GM12874 (cell line): ENCODE measurements at regions not wholly inside any gene's neighbourhood (a gene's known extent, or its start where the extent isn't known, plus 50 kb on each side); places are given as distances from the start of the nearest gene placed in this dataset.

Experiments used
- TF ChIP-seq, protein P1 (sequence below): IDR thresholded peaks from 2 replicates; pipeline ENCODE4 v1.5.1; 2011; ENCODE audit warnings: low read depth, mild to moderate bottlenecking, control low read depth, low read length, moderate library complexity; ENCODE audit not compliant: insufficient read depth

DNA sequence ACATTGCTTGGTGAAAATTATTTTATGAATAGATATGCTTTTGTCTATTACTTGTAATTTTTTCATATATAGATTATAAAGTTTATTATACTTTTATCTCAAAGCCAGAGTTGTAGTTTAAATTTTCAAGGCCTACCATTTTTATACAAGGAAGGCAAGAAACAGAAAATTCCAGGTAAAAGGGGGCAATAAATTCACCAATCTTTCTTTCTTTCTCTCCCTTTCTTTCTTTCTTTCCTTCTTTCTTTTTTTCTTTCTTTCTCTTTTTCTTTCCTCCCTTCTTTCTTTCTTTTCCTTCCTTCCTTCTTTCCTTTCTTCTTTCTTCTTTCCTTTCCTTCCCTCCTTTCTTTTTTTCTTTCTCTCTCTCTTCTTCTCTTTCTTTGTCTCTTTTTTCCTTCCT, 529.4 kb downstream of the PCDH17 start:
- TF ChIP-seq, protein P1, sequence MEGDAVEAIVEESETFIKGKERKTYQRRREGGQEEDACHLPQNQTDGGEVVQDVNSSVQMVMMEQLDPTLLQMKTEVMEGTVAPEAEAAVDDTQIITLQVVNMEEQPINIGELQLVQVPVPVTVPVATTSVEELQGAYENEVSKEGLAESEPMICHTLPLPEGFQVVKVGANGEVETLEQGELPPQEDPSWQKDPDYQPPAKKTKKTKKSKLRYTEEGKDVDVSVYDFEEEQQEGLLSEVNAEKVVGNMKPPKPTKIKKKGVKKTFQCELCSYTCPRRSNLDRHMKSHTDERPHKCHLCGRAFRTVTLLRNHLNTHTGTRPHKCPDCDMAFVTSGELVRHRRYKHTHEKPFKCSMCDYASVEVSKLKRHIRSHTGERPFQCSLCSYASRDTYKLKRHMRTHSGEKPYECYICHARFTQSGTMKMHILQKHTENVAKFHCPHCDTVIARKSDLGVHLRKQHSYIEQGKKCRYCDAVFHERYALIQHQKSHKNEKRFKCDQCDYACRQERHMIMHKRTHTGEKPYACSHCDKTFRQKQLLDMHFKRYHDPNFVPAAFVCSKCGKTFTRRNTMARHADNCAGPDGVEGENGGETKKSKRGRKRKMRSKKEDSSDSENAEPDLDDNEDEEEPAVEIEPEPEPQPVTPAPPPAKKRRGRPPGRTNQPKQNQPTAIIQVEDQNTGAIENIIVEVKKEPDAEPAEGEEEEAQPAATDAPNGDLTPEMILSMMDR, result no peak

DNA sequence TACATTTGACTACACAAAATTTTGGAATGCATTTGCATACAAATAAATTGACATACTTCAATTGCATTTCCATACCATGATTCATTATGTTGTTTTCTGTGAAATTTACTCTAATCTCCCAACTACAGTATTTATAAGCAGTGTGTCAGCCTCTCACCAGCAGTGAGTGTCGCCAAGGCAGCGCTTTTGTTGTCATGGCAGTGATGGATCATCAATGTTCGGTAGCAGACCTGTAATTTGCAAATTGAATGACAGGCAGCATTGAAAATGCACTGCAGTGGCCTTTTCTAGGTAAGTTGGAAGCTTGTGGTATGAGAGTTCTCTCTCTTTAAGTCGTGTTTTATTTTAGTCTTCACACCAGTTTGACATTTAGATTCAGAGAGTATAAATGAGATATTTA, 534.1 kb downstream of the PCDH17 start:
- TF ChIP-seq, protein P1, result no peak

DNA sequence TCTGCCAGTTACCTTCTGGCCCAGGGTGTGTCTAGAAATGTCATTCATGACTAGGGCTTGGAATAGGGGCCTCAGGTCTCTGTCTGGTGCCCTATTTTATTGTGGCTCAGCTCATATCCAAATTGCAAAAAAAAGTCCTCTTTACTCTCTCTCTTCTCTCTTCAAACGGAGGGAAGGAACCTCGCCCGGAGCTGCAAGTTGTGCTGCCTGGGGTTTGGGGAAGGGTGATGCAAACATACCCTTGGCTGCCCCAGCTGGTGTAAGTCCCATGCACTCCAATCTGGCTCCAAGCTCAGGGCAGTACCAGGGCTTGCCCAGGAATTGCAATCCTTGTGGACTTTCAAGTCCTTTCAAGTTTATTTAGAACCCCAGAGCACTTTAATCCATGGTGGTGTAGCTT, 549.6 kb downstream of the PCDH17 start:
- TF ChIP-seq, protein P1, result no peak

DNA sequence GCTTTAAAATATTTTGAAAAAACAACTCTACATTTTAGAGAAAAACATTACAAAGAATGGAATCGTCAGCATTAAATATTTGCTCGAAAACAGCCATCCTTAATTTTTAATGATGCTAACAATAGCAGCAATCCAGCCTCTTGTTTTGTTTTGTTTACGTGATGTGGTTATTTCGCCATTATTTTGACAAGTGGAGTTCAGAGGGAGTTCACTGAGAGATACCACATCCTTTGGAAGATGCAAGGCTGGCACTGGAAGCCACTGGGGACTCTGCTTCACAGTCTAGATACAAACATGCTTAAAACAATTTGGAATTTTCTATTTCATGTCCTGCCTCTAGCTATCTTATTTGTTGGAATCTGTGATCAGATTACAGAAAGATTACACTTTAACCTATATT, 556.3 kb downstream of the PCDH17 start:
- TF ChIP-seq, protein P1, result no peak

DNA sequence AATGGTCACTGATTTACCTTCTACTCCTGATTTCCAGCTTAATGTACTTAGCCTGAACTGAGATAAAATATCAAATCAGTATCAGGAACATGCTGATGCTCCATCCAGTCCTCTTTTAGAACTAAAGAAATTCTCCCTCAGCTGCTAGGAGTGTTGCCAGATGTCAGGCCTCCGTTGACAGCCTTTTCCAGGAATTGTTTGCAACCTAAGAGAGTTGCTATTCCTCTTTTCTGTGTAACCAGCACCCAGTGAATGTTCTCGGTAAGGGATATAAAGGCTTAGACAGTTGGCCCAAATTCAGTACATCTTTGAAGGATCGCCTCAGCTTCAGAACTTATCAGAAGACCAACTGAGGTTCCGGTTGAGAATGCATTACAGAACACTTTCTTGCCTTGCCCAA, 559.0 kb downstream of the PCDH17 start:
- TF ChIP-seq, protein P1, result no peak

DNA sequence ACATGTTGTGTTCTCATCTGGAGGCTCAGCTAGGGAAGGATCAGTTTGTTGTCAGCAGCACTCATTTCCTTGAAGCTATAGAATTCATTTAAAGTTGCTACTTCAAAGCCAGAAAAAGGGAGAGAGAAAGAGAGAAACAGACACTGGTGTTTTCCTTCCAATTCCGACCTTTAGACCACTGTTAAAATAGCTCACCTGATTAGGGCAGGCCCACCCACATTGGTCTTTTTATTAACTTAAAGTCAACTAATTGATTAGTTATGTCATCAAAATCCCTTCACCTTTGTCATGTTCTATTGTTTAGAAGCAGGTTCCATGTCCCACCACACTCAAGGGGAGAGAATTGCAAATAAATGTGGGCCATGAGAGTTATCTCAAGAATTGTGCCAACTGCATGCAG, 560.2 kb downstream of the PCDH17 start:
- TF ChIP-seq, protein P1, result no peak

DNA sequence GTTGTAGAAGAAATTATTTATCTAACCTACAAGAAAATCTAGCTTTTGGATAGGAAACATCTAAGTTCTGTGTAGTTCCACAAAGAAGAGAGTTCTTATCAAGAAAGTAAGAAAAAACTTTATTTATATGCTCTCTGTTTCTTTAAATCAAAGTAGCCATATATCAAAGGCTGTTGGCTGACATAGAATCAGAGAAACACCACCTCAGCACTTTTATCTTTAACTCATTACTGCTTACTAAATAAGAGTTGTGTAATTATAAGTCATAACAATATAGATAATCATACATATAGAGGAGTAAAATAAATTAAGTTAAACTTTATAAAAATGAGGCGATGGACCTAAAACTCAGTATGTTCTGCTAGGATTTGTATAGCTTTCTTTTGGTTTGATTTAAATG, 570.6 kb downstream of the PCDH17 start:
- TF ChIP-seq, protein P1, result no peak

DNA sequence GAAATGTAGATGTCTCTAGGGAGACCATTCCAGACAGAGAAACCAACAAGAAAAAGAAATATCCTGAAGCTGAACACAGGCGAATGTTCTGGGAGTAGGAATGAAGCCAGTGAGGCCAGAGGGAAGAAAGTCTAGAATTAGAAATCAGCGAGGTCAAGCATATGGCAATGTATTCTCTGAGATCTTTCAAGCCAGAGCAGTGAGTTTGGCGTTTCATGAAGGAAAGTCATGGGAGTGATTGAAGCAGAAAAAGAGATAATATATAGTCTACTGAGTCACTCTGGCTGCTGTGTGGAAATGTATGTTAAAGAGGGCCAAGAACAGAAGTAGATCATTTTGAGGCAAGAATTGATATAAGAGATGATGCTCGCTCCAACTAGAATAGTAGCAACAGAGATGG, 576.0 kb downstream of the PCDH17 start:
- TF ChIP-seq, protein P1, result no peak
